ENCODE measurements at regions not wholly inside any gene's neighbourhood (a gene's known extent, or its start where the extent isn't known, plus 50 kb on each side); places are given as distances from the start of the nearest gene placed in this dataset.

- TF ChIP-seq E2F1 (CRISPR knock-in tag; IDR thresholded peaks at IDR 0.05) (0 out of 2 replicates have a peak, but pooled peaks have one; percentile 40), ETV6 (CRISPR knock-in tag; IDR thresholded peaks at IDR 0.05) (peak; percentile 73), SOX15 (CRISPR knock-in tag; IDR thresholded peaks at IDR 0.05) (0 out of 2 replicates have a peak, but pooled peaks have one; percentile 7), ESRRA (CRISPR knock-in tag; IDR thresholded peaks at IDR 0.05; ENCODE audit: borderline replicate concordance) (no peak; the same call in 1 of the 2 replicates), ZNF263 (CRISPR knock-in tag; IDR thresholded peaks at IDR 0.05; ENCODE audit: low read depth) (no peak), E2F5 (CRISPR knock-in tag; IDR thresholded peaks at IDR 0.05) (peak; percentile 78; the same call in 1 of the 2 replicates), CREM (CRISPR knock-in tag; IDR thresholded peaks at IDR 0.05) (peak; percentile 89), OVOL2 (CRISPR knock-in tag; IDR thresholded peaks at IDR 0.05; ENCODE audit: borderline replicate concordance) (no peak), HMGA2 (CRISPR knock-in tag; IDR thresholded peaks at IDR 0.05) (no peak), E2F4 (CRISPR knock-in tag; IDR thresholded peaks at IDR 0.05; ENCODE audit: borderline replicate concordance, low read depth) (peak; percentile 69; the same call in 1 of the 2 replicates), ZNF512 (CRISPR knock-in tag; IDR thresholded peaks at IDR 0.05; ENCODE audit: borderline replicate concordance) (peak; percentile 84; the same call in 1 of the 2 replicates), RELA (CRISPR knock-in tag; IDR thresholded peaks at IDR 0.05; ENCODE audit: borderline replicate concordance) (no peak), JAZF1 (CRISPR knock-in tag; IDR thresholded peaks at IDR 0.05) (no peak), GTF2I (CRISPR knock-in tag; conservative IDR thresholded peaks at IDR 0.05) (no peak), ZNF121 (CRISPR knock-in tag; IDR thresholded peaks at IDR 0.05) (no peak), USF1 (CRISPR knock-in tag; IDR thresholded peaks at IDR 0.05) (peak; percentile 77; the same call in 1 of the 2 replicates), GRHL2 (CRISPR knock-in tag; IDR thresholded peaks at IDR 0.05; ENCODE audit: insufficient replicate concordance, severe bottlenecking) (no peak), FOXP1 (CRISPR knock-in tag; IDR thresholded peaks at IDR 0.05; ENCODE audit: borderline replicate concordance) (peak; percentile 87), TEAD4 (CRISPR knock-in tag; IDR thresholded peaks at IDR 0.05) (peak; percentile 82), AR (CRISPR knock-in tag; IDR thresholded peaks at IDR 0.05) (peak; percentile 97), ARID4B (CRISPR knock-in tag; IDR thresholded peaks at IDR 0.05; ENCODE audit: borderline replicate concordance) (peak; percentile 87), FOXP4 (CRISPR knock-in tag; IDR thresholded peaks at IDR 0.05) (no peak), NFATC4 (CRISPR knock-in tag; IDR thresholded peaks at IDR 0.05) (peak; percentile 98)
Measured at GRCh38 chr1:148334339-148335130, 148.6 kb downstream of the PPIAL4G start (continued).
